ENCODE measurements at regions not wholly inside any gene's neighbourhood (a gene's known extent, or its start where the extent isn't known, plus 50 kb on each side); places are given as distances from the start of the nearest gene placed in this dataset.

DNA sequence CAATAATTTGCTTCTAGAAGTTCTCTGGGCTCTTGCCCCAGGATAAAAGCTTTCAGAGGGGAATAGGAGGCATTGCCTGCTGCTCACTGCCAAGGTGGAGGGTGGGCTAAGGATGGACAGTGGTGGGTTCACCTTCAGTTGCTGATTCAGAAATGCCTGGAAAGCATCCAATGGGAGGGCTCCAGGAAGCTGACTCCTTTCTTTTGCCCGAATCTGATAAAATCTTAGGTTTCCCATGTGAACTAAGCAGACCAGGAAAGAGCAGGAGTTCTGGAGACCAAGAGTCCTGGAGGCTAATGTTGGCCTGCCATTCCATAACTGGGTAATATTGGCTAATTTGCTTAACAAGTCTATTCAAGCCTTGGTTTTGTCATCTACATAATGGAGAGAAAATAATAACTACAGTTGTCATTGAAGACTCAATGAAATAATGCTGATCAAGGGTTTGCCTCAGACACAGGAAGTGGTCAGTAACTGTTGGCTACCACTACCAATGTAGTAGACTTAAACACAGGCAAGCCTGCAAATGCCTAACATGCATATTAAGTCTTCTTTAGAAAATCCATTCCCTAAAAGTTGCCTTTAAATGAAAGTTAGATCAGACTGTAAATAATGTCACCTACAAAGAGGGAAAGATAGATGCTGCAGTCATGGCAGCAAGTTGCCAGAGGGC is 528.4 kb upstream of the NBEA start:
- TF ChIP-seq POLR2A (IDR thresholded peaks at IDR 0.05; ENCODE audit: low read depth, low read length) (no peak), POLR2AphosphoS5 (IDR thresholded peaks at IDR 0.05; ENCODE audit: low read depth, low read length) (no peak), TAF1 (IDR thresholded peaks at IDR 0.05; ENCODE audit: borderline replicate concordance, low read depth, low read length) (no peak)
